Renal cortex interstitium (tissue), 11 donors: ENCODE measurements at regions not wholly inside any gene's neighbourhood (a gene's known extent, or its start where the extent isn't known, plus 50 kb on each side); places are given as distances from the start of the nearest gene placed in this dataset.

Experiments
- DNase-seq, 11 donors: peaks; one replicate each; pipeline ENCODE4 v3.0.0-alpha.2; 2013; ENCODE audit warnings: low read depth in 9 of 11, low spot score in 4 of 11; ENCODE audit errors: extremely low read depth in 1 of 11

DNA sequence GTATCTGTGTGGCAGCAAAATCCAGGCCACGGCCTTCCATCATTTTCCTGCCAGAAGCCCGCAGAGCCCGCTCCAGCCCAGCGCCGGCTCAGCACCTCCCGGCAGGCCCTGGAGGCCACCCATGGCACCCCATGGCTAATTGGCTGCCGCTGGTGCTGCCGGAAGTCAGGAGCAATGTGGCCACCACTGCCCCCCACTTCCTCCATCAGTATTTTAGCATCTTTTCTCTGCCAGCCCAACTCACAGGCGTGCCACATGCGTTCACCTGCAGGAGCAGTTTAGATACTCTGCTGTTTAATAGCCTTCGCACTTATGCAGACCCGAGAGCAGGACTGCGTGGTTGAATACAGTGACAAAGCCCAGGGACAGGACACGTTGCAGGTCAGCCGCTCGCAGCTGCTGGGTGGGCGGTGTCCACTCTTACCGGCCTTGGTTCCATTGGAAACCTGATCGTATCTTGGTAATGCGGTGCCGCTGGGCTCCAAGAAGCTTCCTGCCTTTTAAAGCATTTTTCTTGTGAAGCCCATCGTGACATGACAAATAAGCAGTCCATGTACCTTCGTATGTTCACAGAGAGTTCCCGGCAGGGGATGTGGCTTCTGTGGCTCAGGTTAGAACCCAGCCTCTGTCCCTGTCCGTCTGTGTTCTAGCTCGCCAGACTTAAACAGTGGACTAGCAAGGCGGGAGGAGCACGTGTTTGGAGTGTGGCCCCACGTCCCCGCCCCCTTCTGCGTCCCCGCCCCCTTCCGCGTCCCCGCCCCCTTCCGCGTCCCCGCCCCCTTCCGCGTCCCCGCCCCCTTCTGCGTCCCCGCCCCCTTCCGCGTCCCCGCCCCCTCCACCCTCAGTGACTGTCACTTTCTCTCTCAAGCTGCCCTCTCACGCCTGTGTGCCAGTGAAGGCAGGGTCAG, 162.0 kb upstream of the SOX1 start:
- no peak for DNase-seq

DNA sequence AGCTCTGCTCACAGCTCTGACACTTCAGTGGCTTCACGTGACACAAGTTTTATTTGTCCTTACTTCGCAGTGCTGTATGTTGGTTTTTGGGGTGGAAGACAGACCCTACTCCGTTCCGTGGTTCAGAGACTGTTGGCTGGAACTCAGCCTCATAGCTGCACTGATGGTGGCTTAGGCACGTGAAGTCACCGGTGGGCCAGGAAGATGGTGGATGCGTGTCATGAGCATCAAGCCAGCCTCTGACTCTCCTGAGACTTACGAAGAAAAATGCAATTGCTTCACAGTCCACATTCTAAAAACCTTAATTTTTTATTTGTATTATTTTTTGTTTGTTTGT, 161.4 kb upstream of the SOX1 start:
- DNase-seq = no peak

DNA sequence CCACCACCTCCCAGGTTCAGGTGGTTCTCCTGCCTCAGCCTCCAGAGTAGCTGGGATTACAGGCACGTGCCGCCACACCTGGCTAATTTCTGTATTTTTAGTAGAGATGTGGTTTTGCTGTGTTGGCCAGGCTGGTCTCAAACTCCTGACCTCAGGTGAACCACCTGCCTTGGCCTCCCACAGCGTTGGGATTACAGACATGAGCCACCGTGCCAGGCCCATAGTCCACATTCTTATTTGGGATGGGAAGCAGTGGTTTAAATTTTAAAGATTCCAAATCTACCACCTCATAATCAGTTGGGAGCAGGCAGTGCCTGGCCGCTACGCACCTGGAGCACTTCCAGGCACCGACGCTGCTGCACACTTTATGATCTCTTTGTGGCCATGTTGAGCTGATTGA, 160.6 kb upstream of the SOX1 start:
- DNase-seq = no peak

- no peak for DNase-seq
Observed at GRCh38 chr13:111906816-111907215, 160.1 kb upstream of the SOX1 start.

GRCh38 chr13:111907341-111907880, 159.5 kb upstream of the SOX1 start:
- no peak for DNase-seq

DNA sequence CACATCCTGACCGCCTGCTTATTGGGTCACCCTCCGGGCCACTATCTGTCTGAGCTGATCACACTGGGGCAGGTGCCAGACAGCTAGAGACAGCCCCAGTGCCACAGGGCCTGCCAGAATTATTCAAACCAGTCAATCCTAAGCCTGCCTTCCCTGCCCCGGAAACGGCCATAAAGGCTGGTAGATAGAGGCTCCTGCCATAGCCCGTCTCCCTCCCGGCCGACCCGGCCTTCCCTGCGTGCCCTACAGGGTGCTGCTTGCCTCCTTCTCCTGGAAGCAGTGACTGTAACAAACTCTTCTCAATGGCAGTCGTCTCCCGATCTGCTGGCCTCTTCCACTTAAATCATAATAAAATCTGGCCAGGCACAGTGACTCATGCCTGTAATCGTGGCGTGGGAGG, 158.6 kb upstream of the SOX1 start:
- DNase-seq = no peak

- DNase-seq = no peak
Observed at GRCh38 chr13:111908981-111909380, 158.0 kb upstream of the SOX1 start.

GRCh38 chr13:111909501-111909900, 157.4 kb upstream of the SOX1 start:
- no peak for DNase-seq

DNA sequence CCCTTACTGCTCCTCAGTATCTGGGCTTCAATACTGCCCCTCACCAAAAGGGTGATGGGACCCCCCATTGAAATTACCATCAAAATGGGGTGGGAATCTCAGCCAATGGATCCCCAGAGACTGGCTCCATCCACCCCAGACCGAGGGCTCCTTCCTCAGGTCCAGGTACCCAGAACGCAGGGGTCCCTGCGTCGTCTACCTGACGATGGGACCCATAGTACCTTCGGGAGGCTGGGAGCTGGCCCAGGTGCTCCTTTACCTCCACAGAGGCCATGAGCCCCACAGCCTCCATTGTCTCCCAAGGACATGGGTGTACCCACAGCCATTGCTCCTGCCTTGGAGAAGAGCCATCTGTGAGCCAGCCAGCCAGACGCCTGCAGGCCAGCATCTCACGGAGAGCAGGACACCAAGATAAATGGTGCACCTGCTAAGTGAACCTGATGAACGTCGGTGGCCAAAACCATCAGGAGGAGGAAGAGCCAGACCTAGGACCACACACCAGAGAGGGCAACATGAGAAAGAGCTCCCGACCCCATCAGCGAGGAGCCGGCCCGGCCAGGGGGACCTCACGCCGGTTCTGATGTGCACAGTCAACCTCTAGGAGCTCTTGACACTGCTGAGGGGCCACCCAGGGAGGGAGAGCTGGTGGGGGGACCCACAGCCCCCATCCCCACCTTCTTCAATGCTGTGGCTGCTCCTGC, 156.8 kb upstream of the SOX1 start:
- no peak for DNase-seq

GRCh38 chr13:111911121-111911720, 155.7 kb upstream of the SOX1 start:
- no peak for DNase-seq

- no peak for DNase-seq
Observed at GRCh38 chr13:111911754-111912452, 155.0 kb upstream of the SOX1 start.

- DNase-seq = no peak
Observed at GRCh38 chr13:111912453-111912866, 154.5 kb upstream of the SOX1 start.

GRCh38 chr13:111912991-111913760, 153.8 kb upstream of the SOX1 start:
- DNase-seq = peak in 1 of 11 donors; percentile 29

DNA sequence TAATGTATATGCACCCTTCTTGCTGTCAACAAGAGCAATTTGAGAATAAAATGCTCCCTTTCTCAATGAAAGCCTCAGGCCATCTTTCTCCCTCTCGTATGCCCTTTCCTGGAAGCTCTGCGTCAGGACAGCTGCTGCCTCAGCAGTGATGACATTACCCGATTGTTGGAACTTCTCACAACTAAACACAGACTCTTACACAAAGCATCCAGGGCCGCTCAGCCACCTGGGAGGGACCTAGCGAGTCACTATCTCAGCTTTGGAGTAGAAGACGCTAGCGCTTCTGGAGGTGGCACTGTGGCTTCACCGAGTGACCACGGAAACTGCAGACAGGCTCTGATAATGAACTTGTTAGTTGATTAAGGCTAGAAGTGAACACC, 153.2 kb upstream of the SOX1 start:
- no peak for DNase-seq

GRCh38 chr13:111914241-111915103, 152.5 kb upstream of the SOX1 start:
- DNase-seq = no peak

GRCh38 chr13:111915104-111915551, 151.8 kb upstream of the SOX1 start:
- DNase-seq = no peak

DNA sequence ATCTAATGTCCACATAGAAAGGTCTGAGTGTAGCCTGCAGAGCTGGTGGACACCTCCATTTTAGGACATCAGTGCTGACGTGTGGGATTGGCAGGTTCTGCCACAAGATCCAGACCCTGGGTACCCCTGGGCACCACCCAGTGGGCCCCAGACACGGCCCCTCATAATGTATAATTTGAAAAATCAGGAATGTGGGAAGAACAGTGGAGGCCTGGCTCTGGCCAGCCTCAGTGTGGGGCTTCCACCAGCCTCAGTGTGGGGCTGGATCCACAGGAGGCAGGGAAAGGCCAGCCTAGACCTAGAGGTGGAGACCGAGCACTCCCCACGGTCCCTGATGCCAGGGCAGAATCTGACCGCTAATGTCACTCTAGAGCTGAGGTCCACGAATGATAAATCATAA, 150.7 kb upstream of the SOX1 start:
- DNase-seq = no peak

DNA sequence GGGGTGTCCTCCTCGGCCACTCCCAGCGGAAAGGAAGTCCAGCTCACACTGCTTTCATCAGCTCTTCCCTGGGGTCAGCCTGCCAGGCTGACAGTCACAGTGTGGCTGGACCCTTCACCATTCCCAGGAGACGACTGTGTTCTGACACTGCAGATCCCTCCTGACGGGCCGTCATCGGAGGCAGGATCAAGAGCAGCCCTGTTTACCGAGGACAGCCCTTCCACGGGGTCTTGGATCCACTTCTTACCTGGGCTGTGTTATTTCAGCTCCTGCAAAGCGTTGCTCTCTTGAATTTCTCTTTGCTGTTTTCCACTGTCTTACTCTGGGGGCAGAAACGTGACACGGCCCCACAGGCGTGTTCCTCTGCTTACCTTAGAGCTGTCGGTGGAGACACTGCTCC, 149.9 kb upstream of the SOX1 start:
- no peak for DNase-seq
